DMS79 treated with DMSO at 0.1 percent for 48 hours (cell line): ENCODE measurements at regions not wholly inside any gene's neighbourhood (a gene's known extent, or its start where the extent isn't known, plus 50 kb on each side); places are given as distances from the start of the nearest gene placed in this dataset.

Source experiments
- DNase-seq: peaks from one replicate; lab custom pipeline; 2025; lab: John Stamatoyannopoulos, UW

GRCh38 chr5:167594750-167595149 is 696.7 kb upstream of the WWC1 start:
- no peak for DNase-seq

DNA sequence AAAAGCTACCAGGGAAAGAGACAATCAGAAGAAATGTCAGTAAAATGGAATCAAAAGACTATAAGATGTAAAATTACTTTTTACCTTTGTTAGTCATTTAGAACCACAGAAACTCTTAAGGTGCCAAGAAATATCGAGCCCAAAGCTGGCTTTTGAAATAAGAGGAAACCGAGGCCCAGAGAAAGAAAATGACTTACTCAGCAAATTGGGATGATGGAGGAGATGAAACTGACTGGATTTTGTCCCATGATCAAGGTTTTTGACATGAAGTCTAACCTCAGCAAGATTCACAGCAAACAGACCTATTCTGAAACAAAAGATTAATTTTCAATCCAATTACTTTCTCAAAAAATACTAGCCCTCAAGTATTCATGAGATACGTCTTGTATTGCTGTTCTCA is 696.2 kb upstream of the WWC1 start:
- no peak for DNase-seq

DNA sequence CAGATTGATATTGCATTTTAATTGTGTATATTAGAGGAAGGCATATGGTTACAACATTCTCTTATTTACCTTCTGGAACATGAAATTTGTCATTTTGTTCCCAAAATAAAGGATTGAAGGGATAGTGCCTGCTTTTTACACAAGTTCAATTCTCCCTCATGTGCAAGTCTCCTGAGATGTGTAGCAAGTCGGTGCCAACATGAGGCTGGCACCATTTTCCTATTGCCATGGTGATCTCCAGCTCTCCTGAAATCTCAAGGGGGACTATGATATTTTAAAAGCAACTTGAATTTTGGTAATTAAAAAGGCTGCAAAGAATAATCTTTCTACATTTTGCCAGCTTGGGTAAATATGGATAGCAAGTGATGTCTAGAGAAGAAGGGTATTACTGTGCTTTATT is 693.3 kb upstream of the WWC1 start:
- no peak for DNase-seq

DNA sequence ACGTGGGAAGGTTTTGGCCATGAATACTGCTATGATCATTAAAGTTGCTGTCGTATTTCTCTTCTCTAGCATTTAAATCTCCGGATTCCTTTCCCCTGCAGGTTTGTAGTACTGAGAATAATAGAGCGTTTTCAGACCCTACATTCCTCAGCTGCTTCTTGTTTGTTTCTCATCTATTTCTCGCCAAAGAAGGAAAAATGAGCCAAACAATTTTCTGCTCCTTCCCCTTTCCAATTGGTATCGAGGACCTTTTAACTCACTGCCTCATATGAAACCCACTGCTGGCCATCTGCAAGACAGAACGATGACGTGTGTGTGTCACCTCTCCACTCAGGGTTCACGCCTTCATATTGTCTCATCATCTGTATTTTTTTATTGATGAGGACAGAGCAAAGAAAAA is 689.4 kb upstream of the WWC1 start:
- no peak for DNase-seq

DNA sequence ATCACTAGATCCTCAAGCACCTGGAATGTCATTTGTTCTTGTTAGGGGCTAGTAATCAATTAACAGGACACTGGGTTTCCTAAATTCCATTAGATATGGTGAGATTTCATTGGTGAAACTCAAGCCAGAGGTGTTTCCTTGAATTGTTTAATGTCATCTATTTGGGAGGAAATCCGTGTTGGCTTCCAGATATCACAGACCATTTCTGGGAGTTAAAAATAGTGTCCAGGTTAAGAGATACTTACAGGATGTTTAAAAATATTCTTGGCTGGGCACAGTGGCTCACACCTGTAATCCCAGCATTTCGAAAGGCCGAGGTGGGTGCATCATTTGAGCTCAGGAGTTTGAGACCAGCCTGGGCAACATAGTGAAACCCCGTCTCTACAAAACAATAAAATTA is 688.3 kb upstream of the WWC1 start:
- no peak for DNase-seq

GRCh38 chr5:167608390-167609272 is 682.8 kb upstream of the WWC1 start:
- no peak for DNase-seq

DNA sequence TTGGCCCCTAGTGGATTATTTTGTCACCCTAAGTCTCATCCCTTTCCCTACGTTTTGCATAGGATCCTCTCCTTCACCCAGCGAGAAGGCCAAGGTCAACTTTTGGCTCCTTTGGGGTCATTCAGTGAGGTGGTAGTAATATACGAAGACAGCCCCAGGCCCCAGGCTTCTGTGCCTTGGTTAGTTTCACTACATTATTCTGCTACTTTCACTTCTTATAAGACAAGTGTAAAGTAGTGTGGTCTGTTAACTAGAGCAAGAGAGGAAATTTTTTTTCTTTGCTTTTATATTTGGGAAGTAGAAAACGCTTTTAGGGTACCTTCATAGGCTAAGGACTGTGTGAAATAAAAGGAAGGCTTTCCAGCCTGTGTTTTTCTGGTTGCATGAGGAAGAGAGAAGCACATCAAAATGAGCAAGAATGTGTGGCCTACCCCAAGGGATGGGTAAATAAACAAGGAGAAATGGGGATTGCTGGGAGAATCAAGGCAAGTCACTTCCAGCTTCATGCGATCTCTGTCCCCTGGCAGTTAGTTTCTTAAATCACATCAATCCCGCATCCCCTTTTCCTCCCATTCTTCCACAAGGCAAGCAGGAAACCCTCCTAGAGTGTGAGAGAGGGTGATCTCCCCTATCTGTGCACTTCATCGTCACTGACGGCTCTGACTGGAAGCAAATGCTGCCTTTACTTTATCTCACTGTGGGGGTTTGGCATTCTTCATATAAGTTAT is 677.0 kb upstream of the WWC1 start:
- DNase-seq: no peak

- no peak for DNase-seq
Observed at GRCh38 chr5:167616043-167616890, 675.2 kb upstream of the WWC1 start.

DNA sequence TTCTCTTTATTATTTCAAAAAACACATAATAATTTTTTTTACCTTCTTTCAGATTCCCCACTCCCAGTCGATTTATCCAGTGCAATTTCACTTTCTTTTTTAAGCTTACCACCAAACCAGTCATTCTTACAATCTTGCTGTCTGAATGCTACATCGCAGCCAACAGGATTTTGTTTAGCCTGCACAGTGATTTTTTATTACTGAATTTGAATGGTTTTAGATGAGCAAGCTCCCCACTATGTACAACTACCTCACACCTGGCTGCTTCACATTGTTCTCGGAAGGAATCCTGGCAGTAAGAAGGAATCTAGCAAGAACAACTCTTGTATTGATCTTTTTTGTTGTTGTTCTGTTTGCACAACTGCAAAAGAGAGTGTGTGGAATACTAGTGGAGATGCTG is 668.1 kb upstream of the WWC1 start:
- no peak for DNase-seq

DNA sequence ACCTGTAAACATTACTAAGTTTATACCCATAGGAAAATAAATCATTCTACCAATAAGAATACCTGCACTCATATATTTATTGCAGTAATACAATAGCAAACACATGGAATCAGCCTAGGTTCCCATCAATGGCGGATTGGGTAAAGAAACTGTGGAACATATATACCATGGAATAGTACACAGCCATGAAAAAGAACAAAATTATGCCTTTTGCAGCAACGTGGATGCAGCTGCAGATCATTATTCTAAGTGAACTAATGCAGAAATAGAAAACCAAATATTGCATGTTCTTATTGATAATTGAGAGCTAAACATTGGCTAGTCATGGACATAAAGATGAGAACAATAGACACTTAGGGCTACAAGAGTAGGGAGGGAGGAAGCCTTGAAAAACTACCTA is 667.4 kb upstream of the WWC1 start:
- DNase-seq: no peak

DNA sequence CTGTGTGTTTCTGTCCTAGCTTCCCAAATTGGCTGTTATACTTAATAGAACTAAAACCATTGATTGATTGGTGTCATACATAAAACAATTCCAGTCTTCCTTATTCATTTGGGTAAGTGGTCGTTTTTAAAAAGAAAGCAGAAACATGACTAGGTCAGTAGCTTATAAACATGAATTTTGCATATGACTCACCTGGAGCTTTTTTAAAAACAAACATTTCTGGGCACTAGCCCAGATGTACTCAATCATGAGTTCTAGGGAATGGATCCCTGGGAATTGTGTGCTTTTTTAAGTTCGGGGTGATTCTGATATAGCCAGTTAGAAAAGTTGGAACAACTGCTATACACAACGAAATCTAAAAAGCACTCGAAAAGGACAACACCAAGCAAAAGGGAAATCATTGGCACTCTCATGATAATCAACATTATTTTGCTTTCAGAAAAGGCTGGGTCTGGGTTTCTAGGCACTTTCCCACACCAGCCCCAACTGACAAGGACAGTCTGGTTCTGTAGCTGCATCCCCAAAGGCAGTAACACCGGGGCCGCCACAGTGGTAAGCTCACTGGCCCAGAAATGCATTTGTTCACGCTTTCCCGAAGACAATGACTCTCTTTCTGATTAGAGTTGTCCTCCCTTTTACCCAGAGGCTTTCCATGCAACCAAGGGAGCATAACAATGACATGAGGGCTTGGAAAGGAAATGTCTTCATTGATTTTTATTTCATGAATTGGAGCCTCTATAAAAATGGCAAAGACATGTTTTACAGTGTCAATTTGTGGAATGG is 664.9 kb upstream of the WWC1 start:
- DNase-seq: no peak

DNA sequence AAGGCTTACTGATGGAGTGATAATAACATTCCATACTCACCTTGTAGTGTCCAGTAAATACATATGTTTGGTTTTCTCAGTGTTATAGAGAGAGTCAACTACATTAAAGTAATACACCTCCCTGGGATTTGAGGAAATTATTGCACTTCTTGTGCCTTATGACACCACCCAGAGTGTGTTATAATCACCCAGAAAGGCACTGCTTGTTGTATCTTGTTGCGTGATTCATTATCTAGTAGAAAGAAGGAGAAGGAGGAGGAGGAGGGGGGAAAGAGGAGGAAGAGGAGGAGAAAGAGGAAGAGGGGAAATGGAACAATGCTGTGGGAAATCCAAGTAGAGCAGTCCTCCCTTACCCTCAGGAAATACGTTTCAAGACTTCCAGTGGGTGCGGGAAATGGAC is 661.8 kb upstream of the WWC1 start:
- no peak for DNase-seq

DNA sequence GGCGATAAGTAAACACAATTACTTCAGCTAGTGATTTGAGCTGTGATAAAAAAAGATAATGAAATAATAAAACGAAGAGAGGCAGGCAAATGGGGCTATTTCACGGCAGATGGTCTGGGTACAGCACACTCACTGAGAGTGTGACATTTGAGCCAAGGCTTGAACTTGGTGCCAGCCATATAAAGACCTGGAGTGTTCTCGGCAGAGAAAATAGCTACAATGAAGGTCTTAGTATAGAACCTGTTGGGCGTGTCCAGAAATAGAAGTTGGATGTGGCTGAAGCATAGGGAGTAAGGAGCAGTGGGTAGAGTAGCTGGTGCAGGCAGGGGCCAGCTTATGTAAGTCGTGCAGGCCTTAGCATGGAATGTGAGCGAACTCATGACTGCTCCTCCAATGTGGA is 660.3 kb upstream of the WWC1 start:
- no peak for DNase-seq

DNA sequence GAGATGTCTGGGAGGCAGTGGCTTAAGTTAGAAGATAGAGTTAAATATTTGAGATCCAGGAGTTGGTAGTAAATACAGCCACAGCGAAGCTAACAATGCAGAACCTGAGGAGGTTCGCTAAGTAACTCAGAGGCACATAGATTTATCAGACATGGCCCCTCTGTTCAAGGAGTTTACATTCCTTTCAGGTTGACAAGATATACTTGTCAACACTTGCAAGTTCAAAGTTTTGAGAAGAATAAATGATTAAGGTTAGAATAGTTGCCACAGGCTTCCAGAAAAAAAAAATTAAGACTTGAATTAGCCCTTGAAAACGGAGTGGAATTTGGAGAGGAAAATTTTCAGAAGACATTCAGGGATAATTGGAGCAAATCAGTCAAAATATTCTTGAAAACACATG is 658.3 kb upstream of the WWC1 start:
- no peak for DNase-seq

DNA sequence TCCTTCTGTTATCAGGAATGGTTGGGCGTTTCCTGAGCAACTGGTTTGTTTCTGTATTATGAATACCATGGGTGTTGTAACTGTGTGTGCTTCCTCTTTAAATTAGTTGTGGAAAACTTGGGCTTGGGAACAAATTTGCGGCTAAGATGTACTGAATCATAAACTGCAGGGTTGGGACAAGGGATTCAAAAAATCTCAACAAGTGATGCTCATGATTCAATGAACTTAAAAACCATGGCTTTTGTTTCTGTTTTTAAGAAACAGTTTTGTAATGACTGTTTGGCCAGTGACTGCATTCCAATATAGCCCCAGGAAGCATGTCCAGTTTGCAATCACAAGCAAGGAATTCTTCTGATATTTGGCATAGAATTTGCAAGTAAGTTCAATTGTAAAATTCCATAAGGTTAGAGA is 657.5 kb upstream of the WWC1 start:
- DNase-seq: no peak

DNA sequence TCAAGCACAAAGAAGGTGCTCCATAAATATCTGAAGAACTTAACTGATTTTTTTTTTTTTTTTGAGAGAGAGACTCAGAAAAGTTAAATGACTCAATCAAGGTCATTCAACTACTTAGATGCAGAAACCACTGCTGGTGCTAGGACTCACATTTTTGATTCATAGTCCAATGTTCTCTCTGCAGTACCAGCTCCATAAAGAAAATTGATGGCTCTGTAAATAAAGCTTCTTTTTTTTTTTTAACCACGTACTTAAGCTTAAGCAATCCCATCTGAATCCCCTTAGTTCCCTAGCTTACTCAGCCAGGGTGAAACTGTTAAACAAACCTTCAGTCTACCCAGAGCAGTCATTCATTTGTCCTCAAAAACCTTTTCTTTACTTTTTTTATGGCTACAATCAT is 657.0 kb upstream of the WWC1 start:
- no peak for DNase-seq

- no peak for DNase-seq
Observed at GRCh38 chr5:167638816-167639215, 652.6 kb upstream of the WWC1 start.

DNA sequence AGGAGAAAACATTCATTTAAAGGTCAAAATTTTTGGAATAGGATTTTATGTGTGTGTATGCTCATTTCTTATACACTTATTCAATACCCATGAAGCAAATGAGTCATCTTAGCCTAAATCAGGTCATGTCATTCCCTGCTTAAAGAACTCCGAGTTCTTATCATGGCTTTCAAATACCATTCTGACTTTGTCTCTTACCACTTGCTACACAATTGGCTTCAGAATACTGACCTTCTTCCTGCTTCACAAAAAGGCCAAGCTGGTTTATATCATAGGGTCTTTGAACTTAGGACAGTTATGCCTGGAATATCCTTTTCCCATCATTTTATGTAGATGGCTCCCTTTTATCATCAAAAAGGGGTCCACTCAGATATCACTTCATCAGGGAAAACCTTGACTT is 652.2 kb upstream of the WWC1 start:
- DNase-seq: no peak

GRCh38 chr5:167639766-167640165 is 651.7 kb upstream of the WWC1 start:
- DNase-seq: no peak

DNA sequence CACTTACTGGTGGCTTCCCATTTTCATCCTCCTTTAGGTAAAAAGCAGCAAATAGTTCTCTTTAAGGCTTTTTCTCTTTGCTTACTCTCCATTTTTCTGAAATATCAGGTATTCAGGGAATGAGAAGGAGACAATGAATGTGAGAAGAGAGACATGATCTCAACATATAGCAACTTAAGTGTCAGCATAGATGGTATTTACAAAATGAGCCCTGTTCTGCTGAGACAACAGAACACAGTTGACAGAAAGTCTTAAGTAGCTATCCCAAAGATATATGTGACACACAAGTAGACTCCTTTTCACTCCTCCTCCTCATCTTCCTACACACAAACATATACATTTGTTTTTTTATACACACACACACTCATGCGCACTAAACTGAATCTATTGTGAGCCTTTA is 649.3 kb upstream of the WWC1 start:
- DNase-seq: no peak

DNA sequence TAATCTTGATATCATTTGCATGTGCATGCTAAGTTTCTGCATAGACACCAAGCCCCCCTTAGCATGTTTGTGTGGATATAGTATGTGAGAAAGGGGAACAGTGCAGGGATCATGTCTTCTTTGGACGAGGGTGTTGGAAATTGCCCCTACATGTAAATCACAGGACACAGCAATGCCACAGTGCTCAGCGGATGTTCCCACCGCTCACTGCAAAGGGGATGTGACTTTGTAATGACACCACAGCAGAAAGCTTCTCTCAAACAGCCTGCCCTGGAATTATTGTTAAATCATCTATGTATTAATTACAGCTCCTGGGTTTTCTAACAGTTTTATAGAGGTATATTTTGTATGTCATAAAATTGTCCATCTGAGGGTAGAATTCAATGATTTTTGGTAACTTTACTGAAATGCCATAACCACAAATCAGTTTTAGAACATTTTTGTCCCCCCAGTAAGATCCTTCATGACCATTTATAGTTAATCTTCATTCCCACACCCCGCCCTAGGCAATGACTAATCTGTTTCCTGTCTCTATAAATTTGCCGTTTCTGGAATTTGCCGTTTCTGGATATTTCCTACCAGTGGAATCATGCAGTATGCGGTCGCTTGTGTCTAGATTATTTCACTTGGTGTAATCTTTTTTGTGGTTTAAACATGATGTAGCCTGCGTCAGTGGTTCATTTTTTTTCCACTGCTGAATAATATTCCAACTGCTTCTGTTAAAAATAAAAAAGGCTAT is 648.5 kb upstream of the WWC1 start:
- DNase-seq: no peak
